Astrocyte of the cerebellum (primary cell): ENCODE measurements at regions not wholly inside any gene's neighbourhood (a gene's known extent, or its start where the extent isn't known, plus 50 kb on each side); places are given as distances from the start of the nearest gene placed in this dataset.

Experiments
- DNase-seq: peaks from one replicate; pipeline ENCODE4 v3.0.0-alpha.2; 2011; ENCODE audit warnings: low read depth
- H3K4me3 ChIP-seq: 2 replicates; pipeline ENCODE4 v1.5.1; 2011; ENCODE audit warnings: mild to moderate bottlenecking, low read depth, low read length, moderate library complexity
- in situ Hi-C: cut with HindIII; loops from 2 replicates; pipeline ENCODE4 v1.10.0; 2017; ENCODE audit warnings: low sequenced_read_pairs
- TF ChIP-seq, protein P1 (sequence below): IDR thresholded peaks from 2 replicates; pipeline ENCODE4 v1.5.1; 2012; ENCODE audit warnings: low read length, low read depth, moderate library complexity, mild to moderate bottlenecking; ENCODE audit errors: missing control alignments

DNA sequence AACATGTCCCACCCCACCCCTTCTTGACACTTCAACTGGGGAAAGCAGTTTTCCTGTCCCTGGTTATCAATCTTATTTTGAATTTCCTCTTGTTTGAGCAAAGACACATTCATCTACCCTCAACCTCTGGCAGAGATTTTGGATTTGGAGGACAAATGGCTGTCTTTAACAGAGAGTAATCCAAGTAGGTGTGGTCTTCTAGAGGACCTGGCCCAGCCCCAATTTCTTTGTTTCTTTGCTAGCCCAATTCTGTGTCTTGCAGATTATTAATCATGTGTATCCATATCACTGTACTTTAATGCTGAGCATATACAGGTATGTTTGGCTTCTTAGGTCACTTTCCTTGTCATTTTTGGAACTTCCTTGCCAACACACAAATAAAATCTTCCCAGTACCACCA, 58.8 kb upstream of the ADCY1 start:
- TF ChIP-seq, protein P1, sequence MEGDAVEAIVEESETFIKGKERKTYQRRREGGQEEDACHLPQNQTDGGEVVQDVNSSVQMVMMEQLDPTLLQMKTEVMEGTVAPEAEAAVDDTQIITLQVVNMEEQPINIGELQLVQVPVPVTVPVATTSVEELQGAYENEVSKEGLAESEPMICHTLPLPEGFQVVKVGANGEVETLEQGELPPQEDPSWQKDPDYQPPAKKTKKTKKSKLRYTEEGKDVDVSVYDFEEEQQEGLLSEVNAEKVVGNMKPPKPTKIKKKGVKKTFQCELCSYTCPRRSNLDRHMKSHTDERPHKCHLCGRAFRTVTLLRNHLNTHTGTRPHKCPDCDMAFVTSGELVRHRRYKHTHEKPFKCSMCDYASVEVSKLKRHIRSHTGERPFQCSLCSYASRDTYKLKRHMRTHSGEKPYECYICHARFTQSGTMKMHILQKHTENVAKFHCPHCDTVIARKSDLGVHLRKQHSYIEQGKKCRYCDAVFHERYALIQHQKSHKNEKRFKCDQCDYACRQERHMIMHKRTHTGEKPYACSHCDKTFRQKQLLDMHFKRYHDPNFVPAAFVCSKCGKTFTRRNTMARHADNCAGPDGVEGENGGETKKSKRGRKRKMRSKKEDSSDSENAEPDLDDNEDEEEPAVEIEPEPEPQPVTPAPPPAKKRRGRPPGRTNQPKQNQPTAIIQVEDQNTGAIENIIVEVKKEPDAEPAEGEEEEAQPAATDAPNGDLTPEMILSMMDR: no peak
- H3K4me3 ChIP-seq: no peak overlapping the region
- DNase-seq: no peak
- in situ Hi-C loops: no loop called here
